Brain microvascular endothelial cell (primary cell): ENCODE measurements at regions not wholly inside any gene's neighbourhood (a gene's known extent, or its start where the extent isn't known, plus 50 kb on each side); places are given as distances from the start of the nearest gene placed in this dataset.

Source experiments
- DNase-seq: peaks from one replicate; pipeline ENCODE4 v3.0.0-alpha.2; 2020
- H3K27ac ChIP-seq: fragments of 250-450 bp; sonication (Bioruptor Pico); 2 replicates; pipeline ENCODE4 v1.5.1; 2020; ENCODE audit warnings: mild to moderate bottlenecking, moderate library complexity
- H3K27me3 ChIP-seq: fragments of 250-450 bp; sonication (Bioruptor Pico); replicated peaks from 2 replicates; pipeline ENCODE4 v1.5.1; 2020; ENCODE audit warnings: mild to moderate bottlenecking
- H3K36me3 ChIP-seq: fragments of 250-450 bp; sonication (Bioruptor Pico); replicated peaks from 2 replicates; pipeline ENCODE4 v1.5.1; 2020; ENCODE audit warnings: mild to moderate bottlenecking
- H3K4me3 ChIP-seq: 2 replicates; pipeline ENCODE4 v1.5.1; 2011; ENCODE audit warnings: low read depth, mild to moderate bottlenecking, control low read depth, low read length, moderate library complexity
- in situ Hi-C: cut with HindIII; loops from 2 replicates; pipeline ENCODE4 v1.10.0; 2017; ENCODE audit warnings: low sequenced_read_pairs, low pct_ligation_motif_present
- TF ChIP-seq, protein P1 (sequence below): IDR thresholded peaks from 2 replicates; pipeline ENCODE4 v1.5.1; 2011; ENCODE audit warnings: low read depth, mild to moderate bottlenecking, moderate library complexity, low read length, control low read depth, inconsistent platforms; ENCODE audit errors: missing control alignments

DNA sequence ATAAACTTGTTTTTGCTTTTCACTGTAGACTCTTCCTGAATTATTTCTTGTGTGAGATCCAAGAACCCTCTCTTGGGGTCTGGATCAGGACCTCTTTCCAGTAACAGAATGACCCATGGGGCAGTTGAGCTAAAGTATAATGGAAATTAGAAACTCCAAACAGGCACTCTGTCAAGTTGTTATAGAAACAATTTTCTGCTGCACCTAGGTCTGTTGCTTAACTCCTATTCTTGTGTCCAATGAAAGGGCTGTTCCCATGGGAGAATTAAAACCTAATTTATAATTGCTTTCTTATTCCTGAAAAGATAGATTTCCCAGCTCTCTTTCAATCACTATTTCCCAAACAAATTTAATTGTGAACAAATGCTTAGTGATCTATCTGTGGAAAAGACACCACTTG, 1341.3 kb upstream of the PIK3C3 start:
- no peak overlapping the region for H3K4me3 ChIP-seq
- TF ChIP-seq, protein P1, sequence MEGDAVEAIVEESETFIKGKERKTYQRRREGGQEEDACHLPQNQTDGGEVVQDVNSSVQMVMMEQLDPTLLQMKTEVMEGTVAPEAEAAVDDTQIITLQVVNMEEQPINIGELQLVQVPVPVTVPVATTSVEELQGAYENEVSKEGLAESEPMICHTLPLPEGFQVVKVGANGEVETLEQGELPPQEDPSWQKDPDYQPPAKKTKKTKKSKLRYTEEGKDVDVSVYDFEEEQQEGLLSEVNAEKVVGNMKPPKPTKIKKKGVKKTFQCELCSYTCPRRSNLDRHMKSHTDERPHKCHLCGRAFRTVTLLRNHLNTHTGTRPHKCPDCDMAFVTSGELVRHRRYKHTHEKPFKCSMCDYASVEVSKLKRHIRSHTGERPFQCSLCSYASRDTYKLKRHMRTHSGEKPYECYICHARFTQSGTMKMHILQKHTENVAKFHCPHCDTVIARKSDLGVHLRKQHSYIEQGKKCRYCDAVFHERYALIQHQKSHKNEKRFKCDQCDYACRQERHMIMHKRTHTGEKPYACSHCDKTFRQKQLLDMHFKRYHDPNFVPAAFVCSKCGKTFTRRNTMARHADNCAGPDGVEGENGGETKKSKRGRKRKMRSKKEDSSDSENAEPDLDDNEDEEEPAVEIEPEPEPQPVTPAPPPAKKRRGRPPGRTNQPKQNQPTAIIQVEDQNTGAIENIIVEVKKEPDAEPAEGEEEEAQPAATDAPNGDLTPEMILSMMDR = no peak
- no peak for DNase-seq

DNA sequence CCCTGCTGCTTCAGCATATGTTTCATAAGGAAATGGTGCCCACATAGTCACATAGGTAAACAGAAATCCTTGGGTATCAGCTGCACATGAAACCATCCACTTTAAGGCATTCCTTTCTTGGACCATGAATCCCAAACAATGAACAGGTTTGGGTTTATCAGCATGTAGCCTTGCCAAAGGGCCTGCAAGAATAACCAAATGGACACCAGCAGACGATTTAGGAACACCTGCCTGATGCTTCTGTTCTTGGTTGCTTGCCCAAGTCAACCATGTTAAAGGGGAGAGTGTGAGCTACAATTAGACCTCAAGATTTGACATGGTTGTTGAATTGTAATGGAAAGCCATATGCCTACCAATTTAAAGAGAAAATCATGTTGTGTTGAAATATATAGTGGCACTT, 1342.7 kb upstream of the PIK3C3 start:
- H3K36me3 ChIP-seq = no peaks in the 10 kb centered on the region
- TF ChIP-seq, protein P1 = no peak
- no peak overlapping the region for H3K4me3 ChIP-seq
- H3K27ac ChIP-seq = no peak overlapping the region
- no peaks in the 10 kb centered on the region for H3K27me3 ChIP-seq
- in situ Hi-C loops = no loop called here
- no peak for DNase-seq

More for the DNA sequence above, 1341.3 kb upstream of the PIK3C3 start:
- no peaks in the 10 kb centered on the region for H3K36me3 ChIP-seq
- no peaks in the 10 kb centered on the region for H3K27me3 ChIP-seq
- in situ Hi-C loops = no loop called here
- no peak overlapping the region for H3K27ac ChIP-seq

DNA sequence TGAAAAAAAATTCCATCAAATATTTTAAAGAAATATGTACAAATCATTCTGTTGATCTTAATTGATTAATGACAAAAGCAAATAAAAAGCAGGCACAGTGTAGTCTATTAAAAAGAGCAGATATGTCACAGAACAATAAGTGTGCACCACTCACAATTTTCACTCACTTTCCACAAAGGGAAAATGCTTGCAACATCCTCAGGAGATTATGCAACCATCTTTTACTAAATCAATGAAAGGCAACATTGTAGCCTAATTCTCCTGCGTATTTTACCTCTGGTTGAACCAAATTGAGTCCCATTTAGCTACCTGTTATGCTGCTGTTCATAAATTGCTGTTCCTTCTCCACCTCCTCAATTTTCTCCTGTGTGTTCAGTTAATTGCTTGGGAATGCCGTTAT, 1346.8 kb upstream of the PIK3C3 start:
- TF ChIP-seq, protein P1 = no peak
- H3K36me3 ChIP-seq = no peaks in the 10 kb centered on the region
- no peak overlapping the region for H3K27ac ChIP-seq
- no peak for DNase-seq
- in situ Hi-C loops = no loop called here
- no peaks in the 10 kb centered on the region for H3K27me3 ChIP-seq
- no peak overlapping the region for H3K4me3 ChIP-seq

GRCh38 chr18:40607542-40608148, 1347.4 kb upstream of the PIK3C3 start:
- Histone ChIP-seq H3K27me3 (no peaks in the 10 kb centered on the region), H3K4me3 (no peak overlapping the region), H3K27ac (no peak overlapping the region), H3K36me3 (no peaks in the 10 kb centered on the region)
- no peak for DNase-seq
- in situ Hi-C loops = no loop called here
- TF ChIP-seq, protein P1 = no peak

DNA sequence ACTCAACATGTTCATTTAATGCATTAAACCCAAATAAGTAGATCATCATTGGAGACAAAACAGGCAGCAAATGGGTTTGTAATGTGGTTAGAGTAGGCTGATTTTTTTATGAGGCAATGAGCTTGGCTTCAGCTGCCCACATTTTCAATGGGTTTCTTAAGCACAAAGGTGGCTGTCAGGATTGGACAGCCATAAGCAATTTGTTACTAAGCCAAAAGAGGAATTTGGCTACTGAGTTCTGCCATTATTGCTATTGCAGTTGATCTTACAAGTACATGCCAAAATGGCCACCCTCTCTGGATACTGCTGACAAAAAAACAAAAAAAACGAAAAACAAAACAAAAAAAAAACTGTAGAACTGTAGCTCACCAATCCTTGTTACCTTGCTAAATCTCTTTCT, 1348.0 kb upstream of the PIK3C3 start:
- in situ Hi-C loops = no loop called here
- TF ChIP-seq, protein P1 = no peak
- DNase-seq = no peak
- Histone ChIP-seq H3K27me3 (no peaks in the 10 kb centered on the region), H3K27ac (no peak overlapping the region), H3K4me3 (no peak overlapping the region), H3K36me3 (no peaks in the 10 kb centered on the region)

GRCh38 chr18:40583671-40584070, 1371.4 kb upstream of the PIK3C3 start:
- no peak overlapping the region for H3K27ac ChIP-seq
- TF ChIP-seq, protein P1 = no peak
- H3K4me3 ChIP-seq = no peak overlapping the region
- in situ Hi-C loops = no loop called here
- H3K27me3 ChIP-seq = no peaks in the 10 kb centered on the region
- H3K36me3 ChIP-seq = no peaks in the 10 kb centered on the region
- DNase-seq = no peak
